Thoracic aorta (tissue), 2 donors: ENCODE measurements at regions not wholly inside any gene's neighbourhood (a gene's known extent, or its start where the extent isn't known, plus 50 kb on each side); places are given as distances from the start of the nearest gene placed in this dataset.
A peak's percentile ranks its signal among the peaks of the same experiment; 100 is the strongest.

ENCODE experiments used
- ATAC-seq: fragments of 150-250 bp; one replicate; pipeline ENCODE4 v1.8.0; 2017; ENCODE audit warnings: low read depth; ENCODE audit not compliant: insufficient number of reproducible peaks, low FRiP score
- DNase-seq: peaks from one replicate; pipeline ENCODE4 v3.0.0-alpha.2; 2020; ENCODE audit warnings: low spot score
- H3K27ac ChIP-seq, 2 donors: fragments of 200-600 bp; sonication (generic); 1 replicate in 1 of 2; 2 replicates in 1 of 2; pipeline ENCODE4 v1.5.1; 2016; ENCODE audit warnings: mild to moderate bottlenecking in 2 of 2, moderate library complexity in 2 of 2
- H3K27me3 ChIP-seq: fragments of 200-600 bp; sonication (generic); replicated peaks from 2 replicates; pipeline ENCODE4 v1.6.0; 2016; ENCODE audit warnings: mild to moderate bottlenecking; ENCODE audit not compliant: insufficient read depth
- H3K36me3 ChIP-seq: fragments of 200-600 bp; sonication (generic); one replicate; pipeline ENCODE4 v1.5.1; 2016
- H3K4me1 ChIP-seq, 2 donors: fragments of 200-600 bp; sonication (generic); 1 replicate in 1 of 2; 2 replicates in 1 of 2; pipeline versions ENCODE4 v1.5.1 to v1.6.0; 2016; ENCODE audit warnings: low read depth in 2 of 2, mild to moderate bottlenecking in 1 of 2; ENCODE audit not compliant: control insufficient read depth in 1 of 2
- H3K4me3 ChIP-seq: fragments of 200-600 bp; sonication (generic); 2 replicates; pipeline ENCODE4 v1.5.1; 2016; ENCODE audit warnings: mild to moderate bottlenecking
- H3K9me3 ChIP-seq: fragments of 200-600 bp; sonication (generic); 2 replicates; pipeline ENCODE4 v1.5.1; 2016
- TF ChIP-seq, protein P1 (sequence below): fragments of 200-600 bp; sonication (generic); IDR thresholded peaks from one replicate; pipeline ENCODE4 v1.5.1; 2019; ENCODE audit warnings: antibody characterized with exemption

GRCh38 chr12:47014474-47014873 lies 64.9 kb upstream of the PCED1B start:
- Histone ChIP-seq H3K9me3 (no peaks in the 10 kb centered on the region), H3K4me3 (no peak overlapping the region), H3K27ac (peak overlapping the region; percentile 15 to 46), H3K36me3 (no peaks in the 10 kb centered on the region), H3K4me1 (peaks cover 0 to 11% of the 10 kb centered on the region in 2 donors), H3K27me3 (no peaks in the 10 kb centered on the region)
- ATAC-seq (peak; percentile 84), DNase-seq (no peak)
- TF ChIP-seq, protein P1, sequence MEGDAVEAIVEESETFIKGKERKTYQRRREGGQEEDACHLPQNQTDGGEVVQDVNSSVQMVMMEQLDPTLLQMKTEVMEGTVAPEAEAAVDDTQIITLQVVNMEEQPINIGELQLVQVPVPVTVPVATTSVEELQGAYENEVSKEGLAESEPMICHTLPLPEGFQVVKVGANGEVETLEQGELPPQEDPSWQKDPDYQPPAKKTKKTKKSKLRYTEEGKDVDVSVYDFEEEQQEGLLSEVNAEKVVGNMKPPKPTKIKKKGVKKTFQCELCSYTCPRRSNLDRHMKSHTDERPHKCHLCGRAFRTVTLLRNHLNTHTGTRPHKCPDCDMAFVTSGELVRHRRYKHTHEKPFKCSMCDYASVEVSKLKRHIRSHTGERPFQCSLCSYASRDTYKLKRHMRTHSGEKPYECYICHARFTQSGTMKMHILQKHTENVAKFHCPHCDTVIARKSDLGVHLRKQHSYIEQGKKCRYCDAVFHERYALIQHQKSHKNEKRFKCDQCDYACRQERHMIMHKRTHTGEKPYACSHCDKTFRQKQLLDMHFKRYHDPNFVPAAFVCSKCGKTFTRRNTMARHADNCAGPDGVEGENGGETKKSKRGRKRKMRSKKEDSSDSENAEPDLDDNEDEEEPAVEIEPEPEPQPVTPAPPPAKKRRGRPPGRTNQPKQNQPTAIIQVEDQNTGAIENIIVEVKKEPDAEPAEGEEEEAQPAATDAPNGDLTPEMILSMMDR: no peak

DNA sequence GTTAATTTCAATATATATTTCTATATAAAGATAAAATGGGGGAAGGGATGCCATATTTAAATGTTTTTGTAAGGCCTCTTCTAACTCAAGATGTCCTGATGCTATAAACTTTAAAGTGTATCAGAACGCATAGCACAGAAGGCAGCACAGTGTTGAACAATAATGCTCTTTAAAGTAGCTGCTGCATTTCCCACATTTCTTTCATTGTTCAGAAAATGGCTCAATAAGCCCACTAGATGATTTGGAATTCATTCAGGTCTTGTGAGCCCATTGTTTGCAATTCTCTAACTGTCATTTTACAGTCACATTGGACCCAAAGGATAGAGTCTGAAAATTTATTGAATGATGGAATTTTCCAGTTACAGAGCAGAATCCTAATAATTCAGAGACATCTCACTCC lies 64.0 kb upstream of the PCED1B start:
- no peak for ATAC-seq
- TF ChIP-seq, protein P1: no peak
- DNase-seq: no peak
- peaks cover 0 to 11% of the 10 kb centered on the region in 2 donors for H3K4me1 ChIP-seq
- no peak overlapping the region for H3K27ac ChIP-seq
- no peaks in the 10 kb centered on the region for H3K27me3 ChIP-seq
- H3K36me3 ChIP-seq: no peaks in the 10 kb centered on the region
- no peak overlapping the region for H3K4me3 ChIP-seq
- H3K9me3 ChIP-seq: no peaks in the 10 kb centered on the region

DNA sequence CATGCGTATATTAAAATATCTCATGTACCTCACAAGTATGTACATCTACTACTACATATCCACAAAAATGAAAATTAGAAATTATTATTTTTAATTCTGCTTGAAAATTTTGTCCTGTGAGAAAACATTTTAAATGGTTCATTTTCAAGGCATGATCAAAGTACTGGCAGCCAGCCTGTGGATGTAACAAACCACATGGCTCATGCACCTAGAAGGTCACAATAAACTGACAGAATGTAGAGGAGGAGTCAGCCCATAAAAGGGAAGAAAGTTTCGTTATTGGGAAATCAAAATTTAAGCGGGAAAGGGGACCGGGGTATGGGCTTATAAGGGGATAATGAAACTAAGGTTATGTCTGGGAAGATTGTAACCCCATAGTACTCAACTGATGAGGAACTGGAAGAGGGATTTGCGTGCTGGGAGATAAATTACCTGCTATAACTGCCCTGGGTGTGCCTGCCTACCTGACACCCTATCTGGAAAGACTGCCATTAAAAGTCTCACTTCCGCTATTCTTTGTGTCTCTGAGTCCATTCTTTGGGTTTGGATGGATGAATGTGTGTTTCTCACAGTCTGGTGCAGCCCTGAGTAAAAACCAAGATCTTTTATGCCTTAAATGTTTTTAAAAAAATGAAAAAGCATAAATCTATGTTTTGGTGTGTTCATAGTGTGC lies 62.2 kb upstream of the PCED1B start:
- no peaks in the 10 kb centered on the region for H3K36me3 ChIP-seq
- no peaks in the 10 kb centered on the region for H3K9me3 ChIP-seq
- DNase-seq (no peak), ATAC-seq (no peak)
- H3K27ac ChIP-seq: no peak overlapping the region
- H3K4me1 ChIP-seq: peaks cover 3 to 11% of the 10 kb centered on the region in 2 donors
- TF ChIP-seq, protein P1: no peak
- no peaks in the 10 kb centered on the region for H3K27me3 ChIP-seq
- no peak overlapping the region for H3K4me3 ChIP-seq

DNA sequence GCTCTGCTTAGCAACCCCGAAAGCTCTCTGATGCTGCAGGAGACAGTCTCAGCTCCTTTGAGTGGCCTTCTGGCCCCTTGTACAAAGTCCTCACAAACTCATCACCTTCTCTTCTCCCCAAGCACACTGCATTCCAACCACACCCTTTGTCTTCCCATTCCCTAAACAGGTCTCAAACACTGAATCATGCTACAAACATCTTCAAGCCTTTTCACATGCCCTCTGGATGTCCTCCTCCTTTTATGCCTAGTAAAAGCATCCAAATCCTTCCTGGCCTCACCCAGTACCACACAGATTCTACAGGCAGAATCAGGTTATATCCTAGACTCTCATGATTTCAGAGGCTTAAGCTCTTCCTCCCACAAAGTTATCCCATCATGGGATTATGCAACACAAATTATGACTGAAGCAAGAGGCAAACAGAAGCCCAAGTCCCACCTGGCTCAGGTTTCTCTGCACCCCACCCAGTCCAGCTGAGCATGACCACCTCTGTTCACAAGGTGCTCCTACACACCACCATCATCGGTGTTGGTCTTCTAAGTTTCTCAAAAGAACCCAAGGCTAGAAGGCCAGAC lies 61.4 kb upstream of the PCED1B start:
- Histone ChIP-seq H3K4me1 (peaks cover 5 to 17% of the 10 kb centered on the region in 2 donors), H3K36me3 (no peaks in the 10 kb centered on the region), H3K9me3 (no peaks in the 10 kb centered on the region), H3K4me3 (no peak overlapping the region), H3K27ac (no peak overlapping the region), H3K27me3 (no peaks in the 10 kb centered on the region)
- ATAC-seq (no peak), DNase-seq (no peak)
- TF ChIP-seq, protein P1: no peak

GRCh38 chr12:47020211-47020821 lies 59.1 kb upstream of the PCED1B start:
- no peaks in the 10 kb centered on the region for H3K36me3 ChIP-seq
- H3K4me1 ChIP-seq: peaks cover 5 to 6% of the 10 kb centered on the region in 2 donors
- DNase-seq (no peak), ATAC-seq (no peak)
- no peaks in the 10 kb centered on the region for H3K9me3 ChIP-seq
- H3K27ac ChIP-seq: no peak overlapping the region
- H3K27me3 ChIP-seq: no peaks in the 10 kb centered on the region
- TF ChIP-seq, protein P1: no peak
- no peak overlapping the region for H3K4me3 ChIP-seq
